SH-SY5Y (cell line): ENCODE measurements at regions not wholly inside any gene's neighbourhood (a gene's known extent, or its start where the extent isn't known, plus 50 kb on each side); places are given as distances from the start of the nearest gene placed in this dataset.

Experiments used
- GATA2 ChIP-seq: IDR thresholded peaks from 2 replicates; pipeline ENCODE4 v1.6.1; 2011; ENCODE audit warnings: mild to moderate bottlenecking, low read depth, low read length
- GATA3 ChIP-seq: IDR thresholded peaks from 2 replicates; pipeline ENCODE4 v1.6.1; 2011; ENCODE audit warnings: low read depth, mild to moderate bottlenecking, low read length, moderate library complexity

DNA sequence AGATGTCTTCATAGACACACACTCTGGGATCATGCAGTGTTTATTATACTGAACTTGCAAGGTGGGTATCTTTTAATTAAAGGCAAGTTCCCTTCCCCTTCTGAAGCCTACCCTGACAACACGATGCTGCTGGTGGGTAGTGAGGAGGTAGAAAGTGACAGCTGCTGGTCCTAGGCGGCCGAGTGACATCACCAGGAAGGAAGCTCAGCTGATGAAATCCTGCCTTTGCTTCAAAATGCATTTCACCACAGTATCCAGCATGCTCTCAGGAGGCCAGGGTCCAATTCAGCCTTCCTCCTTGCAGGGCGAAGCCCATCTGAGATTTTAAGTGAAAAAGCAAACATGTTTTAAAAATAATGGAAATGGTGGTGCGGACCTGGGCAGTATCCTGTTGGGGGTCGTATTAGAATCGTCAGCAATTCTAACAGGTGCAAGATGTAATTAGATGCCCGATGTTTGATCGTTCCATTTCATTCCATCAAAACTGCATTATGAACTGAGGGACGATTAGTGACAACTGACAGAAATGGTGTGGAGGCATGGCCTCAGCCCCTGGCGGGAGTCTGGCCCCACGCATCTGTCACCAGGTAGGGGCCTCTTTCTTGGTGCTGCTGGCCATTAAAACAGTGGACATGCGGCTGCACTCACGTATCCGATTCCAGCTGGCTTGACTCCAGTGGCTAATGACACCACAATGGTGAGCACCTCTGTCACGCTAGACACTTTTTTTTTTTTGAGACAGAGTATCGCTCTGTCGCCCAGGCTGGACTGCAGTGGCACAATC, 324.8 kb upstream of the C1orf174 start:
- TF ChIP-seq GATA2 = no peak
- TF ChIP-seq GATA3 = no peak

DNA sequence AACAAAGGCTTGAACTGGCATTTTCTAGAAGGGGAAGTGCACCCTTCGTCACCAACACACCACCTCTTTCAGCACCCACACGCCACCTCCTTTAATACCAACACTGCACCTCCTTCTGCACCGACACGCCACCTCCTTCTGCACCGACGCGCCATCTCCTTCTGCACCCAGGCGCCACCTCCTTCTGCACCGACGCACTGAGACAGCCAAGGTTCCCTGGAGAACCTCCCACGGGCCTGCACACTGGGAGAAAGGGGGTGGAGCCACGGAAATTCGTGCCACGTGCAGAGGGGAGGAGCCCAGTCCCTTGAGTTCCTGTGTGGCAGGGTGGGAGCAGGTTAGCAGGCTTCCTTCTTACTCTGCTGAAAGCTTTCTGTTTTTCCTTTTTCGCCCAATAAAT, 327.9 kb upstream of the C1orf174 start:
- no peak for TF ChIP-seq GATA2
- no peak for TF ChIP-seq GATA3

DNA sequence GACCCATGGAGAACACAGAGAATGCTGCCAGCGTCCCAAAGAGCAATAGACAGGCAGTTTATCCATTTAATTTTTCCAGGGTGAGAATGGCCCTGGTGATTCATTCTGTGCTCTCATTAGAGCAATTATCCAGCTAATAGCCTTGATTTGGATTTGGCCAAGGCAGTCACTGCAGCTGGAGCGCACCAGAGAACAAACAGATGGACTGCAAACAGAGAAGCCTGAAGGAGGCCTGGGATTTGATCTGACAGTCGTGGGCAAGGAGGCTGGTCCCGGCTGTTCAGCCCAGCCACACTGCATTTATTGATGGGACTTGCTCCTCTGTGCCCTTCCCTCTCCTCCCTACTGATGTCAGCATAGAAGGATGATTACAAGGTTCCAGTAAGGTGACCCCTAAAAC, 353.9 kb upstream of the C1orf174 start:
- no peak for TF ChIP-seq GATA2
- no peak for TF ChIP-seq GATA3

DNA sequence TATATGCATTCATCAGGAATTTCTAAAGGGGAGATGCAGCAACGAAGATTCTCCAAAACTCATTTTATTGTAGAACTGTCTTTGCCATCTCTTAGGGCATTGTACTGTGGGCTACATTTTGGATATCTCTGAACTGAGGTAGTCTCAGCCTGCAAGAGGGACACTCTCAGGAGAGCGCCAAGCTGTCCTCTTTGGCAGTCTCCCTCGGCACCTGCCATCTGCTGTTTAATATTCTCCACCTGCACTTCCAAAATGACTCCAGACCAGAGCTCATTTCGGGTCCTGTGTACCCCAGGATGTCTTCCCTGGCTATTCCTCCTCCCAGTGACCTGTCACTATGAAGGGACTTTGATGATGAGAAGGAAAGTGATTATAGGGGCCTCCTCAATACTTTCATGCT, 356.3 kb upstream of the C1orf174 start:
- TF ChIP-seq GATA3 = no peak
- no peak for TF ChIP-seq GATA2

DNA sequence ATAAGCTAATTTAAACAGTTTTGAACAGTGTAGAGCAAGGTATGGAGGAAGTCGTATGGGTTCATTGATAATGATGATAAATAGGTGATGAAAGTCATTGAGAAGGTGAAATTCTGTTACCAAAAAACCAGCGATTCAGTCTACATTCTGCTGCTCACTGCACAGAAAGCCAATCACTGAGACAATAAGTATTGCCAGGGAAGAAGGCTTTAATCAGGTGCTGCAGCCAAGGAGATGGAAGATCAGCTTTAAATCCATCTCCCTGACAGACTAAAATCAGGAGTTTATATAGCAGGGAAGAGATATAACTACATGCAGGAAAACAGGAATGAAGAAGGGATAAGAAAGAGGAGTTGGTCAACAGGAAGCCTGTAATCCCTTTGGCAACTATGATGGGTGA, 361.3 kb upstream of the C1orf174 start:
- no peak for TF ChIP-seq GATA2
- TF ChIP-seq GATA3 = no peak

DNA sequence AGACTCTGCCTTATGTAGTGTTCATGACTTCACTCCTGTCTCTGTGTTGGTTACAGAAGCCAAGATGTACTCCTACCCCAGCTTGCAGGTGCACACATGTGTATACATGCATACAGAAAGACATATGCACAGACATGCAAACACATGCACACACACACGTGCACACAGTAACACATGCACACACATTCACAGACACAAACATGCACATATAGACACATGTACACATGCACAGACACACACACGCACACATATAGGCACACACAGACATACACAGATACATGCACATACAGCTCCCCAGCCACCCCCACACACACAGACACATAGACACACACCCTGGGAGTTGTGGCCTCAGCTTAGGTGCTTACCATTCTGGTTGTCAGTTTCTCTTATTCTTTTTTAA, 362.6 kb upstream of the C1orf174 start:
- no peak for TF ChIP-seq GATA3
- TF ChIP-seq GATA2 = no peak

GRCh38 chr1:4263699-4264098, 363.6 kb upstream of the C1orf174 start:
- TF ChIP-seq GATA2 = no peak

DNA sequence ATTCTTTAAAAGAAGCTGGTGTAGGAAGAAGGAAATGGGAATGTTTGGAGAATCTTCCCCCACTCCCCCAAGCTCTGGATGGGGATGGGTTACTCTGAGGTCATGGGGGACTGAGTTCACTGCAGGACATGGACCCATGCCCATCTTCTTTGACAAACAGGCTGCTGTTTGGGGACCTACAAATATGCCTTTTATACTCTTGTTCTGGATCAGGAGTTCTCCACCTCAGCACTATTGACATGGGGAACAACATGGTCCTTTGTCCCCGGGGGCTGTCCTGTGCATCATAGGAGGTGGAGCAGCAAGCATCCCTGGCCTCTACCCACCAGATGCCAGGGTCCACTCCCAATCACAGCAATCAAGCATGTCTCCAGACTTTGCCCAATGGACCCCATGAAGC, 365.8 kb upstream of the C1orf174 start:
- no peak for TF ChIP-seq GATA3
- no peak for TF ChIP-seq GATA2

GRCh38 chr1:4267381-4268261, 367.5 kb upstream of the C1orf174 start:
- TF ChIP-seq GATA2 (no peak), GATA3 (no peak)

DNA sequence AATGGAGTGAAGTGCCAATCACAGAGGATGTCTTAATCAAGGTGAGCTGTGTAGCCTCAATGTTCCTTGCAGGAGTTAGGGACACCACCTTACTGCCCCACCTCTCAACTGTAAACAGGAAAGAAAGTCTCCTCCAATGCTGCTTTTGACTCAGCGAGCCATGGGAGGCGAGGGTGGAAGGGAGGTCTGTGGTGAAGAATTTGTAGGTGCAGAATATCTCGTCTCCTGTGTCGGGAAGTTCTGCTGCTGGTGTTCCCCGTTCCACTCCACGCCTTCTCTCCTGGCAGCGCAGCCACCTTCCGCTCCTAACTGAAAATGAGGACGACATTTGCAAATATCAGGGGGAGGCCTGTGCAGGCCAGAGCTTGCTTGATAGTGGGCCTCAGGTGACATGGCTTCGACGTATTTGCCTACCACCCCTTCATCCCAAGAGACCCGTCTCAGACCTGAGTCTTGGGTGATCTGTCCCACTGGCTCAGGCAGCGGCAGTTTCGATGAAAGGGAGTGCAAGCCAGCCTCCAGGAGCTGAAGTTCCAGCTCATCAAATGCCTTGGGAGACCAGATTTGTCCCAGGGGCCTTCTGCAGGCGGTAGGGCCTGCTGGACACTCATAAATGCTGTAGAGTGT, 368.3 kb upstream of the C1orf174 start:
- no peak for TF ChIP-seq GATA2

DNA sequence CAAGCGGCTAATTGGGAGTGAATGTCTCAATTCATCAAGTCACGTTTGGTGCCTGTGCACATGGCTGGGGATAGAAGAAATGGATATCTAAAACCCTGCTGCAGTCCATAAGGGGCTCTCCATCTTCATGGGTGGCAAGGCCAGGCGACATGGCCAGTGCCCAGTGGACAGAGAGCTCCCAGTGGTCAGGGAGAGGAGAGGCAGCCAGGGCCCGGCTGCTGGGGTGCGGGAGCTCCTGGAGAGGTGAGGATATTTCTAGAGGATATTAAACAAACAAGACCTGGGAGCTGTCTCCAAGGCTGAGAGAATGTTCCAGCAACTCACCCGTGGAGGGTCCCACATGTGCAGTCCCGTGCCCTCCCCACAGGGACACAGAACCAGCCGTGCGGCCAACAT, 368.8 kb upstream of the C1orf174 start:
- TF ChIP-seq GATA2 (no peak), GATA3 (no peak)

DNA sequence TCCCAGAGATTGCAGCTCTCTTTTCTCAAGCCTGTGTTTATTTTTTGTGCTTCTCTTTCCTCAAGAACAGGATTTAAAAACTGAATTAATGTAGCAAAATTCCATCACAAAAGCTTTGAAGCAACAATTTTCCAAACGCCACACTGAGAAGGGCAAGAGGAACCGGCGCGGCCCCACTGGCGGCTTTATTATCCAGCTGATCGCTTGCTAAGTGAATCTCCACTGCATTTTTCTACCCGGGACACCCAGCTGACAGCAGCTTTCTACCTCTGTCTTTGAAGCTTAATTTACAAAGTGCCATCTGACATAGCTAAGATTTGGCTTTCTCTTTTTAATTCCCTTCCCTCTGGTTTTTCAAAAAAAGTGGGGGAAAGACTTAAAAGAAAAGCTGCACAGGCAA, 369.3 kb upstream of the C1orf174 start:
- no peak for TF ChIP-seq GATA2
- no peak for TF ChIP-seq GATA3

GRCh38 chr1:4269952-4270570, 370.0 kb upstream of the C1orf174 start:
- TF ChIP-seq GATA2 (no peak), GATA3 (no peak)

DNA sequence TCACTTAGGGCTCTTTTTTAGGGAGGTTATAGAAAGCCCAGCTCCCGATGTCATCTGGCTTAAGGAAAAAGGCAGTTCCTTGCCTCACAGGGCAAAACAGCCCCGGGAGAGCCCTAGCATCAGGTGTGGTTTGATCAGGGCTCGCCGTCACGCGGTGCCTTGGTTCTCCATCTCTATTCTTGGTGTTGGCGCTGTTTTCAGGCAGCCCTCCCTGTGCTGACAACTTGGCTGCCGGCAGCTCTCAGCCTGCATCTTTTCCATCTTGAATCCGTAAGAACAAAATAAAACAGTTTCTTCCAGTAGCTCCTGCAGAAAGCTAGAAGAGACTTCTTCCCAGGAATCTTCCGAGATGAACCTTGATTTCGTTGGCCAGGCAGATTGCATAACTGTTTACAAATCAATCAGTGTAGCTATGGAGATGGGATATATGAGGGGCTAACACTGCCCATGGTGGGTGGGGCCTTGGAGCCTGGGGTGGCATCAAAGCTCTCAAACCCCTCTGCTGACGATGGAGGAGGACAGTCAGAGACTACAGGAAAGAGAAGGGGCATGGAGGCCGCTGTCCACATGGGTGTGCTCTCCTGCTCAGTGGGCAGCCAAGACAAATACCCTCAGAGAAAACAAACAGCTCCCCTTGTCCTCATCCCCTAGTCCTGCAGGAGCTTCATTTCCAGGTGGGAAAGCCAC, 370.7 kb upstream of the C1orf174 start:
- TF ChIP-seq GATA3 (no peak), GATA2 (no peak)
